Neural progenitor cell (in vitro differentiated cells): ENCODE measurements at regions not wholly inside any gene's neighbourhood (a gene's known extent, or its start where the extent isn't known, plus 50 kb on each side); places are given as distances from the start of the nearest gene placed in this dataset.

Experiments used
- EZH2 ChIP-seq: fragments of 200-600 bp; sonication (generic); IDR thresholded peaks from 2 replicates; pipeline ENCODE4 v1.6.1; 2017; ENCODE audit warnings: antibody characterized with exemption, mild to moderate bottlenecking, moderate library complexity
- EZH2phosphoT487 ChIP-seq: fragments of 200-600 bp; sonication (generic); IDR thresholded peaks from 2 replicates; pipeline ENCODE4 v1.6.1; 2017; ENCODE audit warnings: antibody characterized with exemption
- TF ChIP-seq, protein P1 (sequence below): fragments of 200-600 bp; sonication (generic); IDR thresholded peaks from 2 replicates; pipeline ENCODE4 v1.5.1; 2017; ENCODE audit warnings: antibody characterized with exemption, mild to moderate bottlenecking

GRCh38 chr5:54882101-54882500, 103.3 kb downstream of the ESM1 start:
- TF ChIP-seq, protein P1, sequence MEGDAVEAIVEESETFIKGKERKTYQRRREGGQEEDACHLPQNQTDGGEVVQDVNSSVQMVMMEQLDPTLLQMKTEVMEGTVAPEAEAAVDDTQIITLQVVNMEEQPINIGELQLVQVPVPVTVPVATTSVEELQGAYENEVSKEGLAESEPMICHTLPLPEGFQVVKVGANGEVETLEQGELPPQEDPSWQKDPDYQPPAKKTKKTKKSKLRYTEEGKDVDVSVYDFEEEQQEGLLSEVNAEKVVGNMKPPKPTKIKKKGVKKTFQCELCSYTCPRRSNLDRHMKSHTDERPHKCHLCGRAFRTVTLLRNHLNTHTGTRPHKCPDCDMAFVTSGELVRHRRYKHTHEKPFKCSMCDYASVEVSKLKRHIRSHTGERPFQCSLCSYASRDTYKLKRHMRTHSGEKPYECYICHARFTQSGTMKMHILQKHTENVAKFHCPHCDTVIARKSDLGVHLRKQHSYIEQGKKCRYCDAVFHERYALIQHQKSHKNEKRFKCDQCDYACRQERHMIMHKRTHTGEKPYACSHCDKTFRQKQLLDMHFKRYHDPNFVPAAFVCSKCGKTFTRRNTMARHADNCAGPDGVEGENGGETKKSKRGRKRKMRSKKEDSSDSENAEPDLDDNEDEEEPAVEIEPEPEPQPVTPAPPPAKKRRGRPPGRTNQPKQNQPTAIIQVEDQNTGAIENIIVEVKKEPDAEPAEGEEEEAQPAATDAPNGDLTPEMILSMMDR, result no peak
- TF ChIP-seq EZH2phosphoT487 (no peak), EZH2 (no peak)
